DMS79 (cell line): ENCODE measurements at regions not wholly inside any gene's neighbourhood (a gene's known extent, or its start where the extent isn't known, plus 50 kb on each side); places are given as distances from the start of the nearest gene placed in this dataset.
"Not testable (repeated sequence)": the region's sequence is repeated elsewhere in the genome, so short reads cannot be mapped to it uniquely, and the experiment has no call there.

Source experiments
- DNase-seq: peaks from one replicate; lab custom pipeline; 2025; lab: John Stamatoyannopoulos, UW

DNA sequence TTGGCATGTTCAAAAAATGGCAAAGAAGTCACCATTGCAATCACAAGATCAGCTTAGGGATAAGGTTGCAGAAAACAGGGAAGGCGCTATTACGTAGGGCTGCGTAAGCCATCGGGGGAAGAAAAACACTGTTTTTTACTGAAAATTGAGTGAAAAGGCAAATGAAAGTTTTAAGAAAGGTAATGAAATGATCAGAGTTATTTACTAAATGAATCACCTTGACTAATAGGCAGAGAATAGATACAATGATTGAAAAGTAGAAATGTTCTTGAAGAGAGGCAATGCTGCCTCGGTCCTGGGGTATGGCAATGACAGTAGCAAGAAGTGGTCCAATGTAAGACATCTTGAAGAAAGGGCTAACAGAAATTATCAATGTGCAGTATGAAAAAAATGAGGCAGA, 1227.8 kb upstream of the ZEB2 start:
- no peak for DNase-seq

DNA sequence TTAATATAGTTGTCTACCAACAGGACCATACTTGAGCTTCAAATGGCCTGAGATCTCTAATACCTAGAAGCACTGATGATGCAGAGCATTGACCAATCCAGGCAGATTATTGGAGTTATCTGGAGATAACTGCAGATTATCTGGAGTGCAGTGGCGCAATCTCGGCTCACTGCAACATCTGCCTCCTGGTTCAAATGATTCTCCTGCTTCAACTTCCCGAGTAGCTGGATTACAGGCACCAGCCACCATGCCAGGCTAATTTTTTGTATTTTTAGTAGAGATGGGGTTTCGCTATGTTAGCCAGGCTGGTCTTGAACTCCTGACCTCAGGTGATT, 1225.4 kb upstream of the ZEB2 start:
- DNase-seq: not testable (repeated sequence)

DNA sequence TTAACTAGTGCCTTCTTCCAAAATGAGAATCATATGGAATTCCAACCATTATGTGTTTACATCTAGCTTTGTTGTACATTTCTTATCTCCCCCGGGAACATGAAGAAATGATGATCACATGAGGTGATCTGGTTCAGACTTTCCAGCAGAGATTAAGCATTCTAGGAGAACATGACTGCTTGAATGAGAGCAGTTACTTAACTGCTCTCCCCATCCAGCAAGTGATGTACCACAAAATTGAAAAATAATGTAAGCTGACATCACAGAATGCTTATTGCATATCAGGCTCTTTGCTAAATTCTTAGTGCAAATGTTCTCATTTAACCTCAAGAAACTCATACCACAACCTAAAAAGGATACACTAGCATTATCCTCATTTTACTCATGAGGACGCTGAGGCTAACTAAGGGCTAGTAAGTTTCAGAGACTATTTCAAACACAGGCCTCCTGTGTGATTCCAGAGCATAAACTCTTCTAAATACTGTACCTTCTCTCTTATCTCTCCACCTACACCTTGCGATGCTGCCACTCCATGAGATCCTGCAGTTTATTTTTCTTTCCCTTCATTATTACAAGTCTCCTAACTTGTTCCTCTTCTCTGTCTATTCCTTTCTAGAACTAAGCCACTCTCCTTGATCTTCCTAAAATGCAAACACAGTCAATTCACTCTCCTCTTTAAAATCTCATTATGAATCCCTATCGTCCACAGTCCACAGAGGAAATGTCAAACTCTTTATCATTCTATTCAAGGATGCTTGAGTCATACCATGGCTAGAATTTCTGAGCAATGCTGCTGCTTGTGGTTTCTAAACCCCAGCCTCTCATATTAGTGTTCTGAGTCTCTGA, 1224.8 kb upstream of the ZEB2 start:
- no peak for DNase-seq

DNA sequence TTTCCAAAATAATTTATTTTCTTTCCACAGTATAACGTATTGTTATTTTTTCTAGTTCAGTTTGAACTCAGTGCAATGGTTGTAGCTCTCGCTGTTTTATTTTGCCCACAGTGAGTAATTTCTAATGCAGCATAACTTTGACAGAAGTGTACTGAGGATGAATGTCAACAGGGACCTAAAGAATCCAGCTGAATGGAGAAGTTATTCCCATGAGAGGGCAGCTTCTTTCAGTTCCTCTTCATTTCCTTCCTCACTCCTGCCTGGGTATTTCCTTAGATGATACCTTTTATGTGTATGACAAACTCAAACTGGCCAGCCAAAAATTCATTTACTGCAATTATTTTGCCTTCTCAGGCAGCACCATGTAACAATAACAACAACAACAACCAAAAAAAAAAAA, 1223.1 kb upstream of the ZEB2 start:
- DNase-seq: no peak

DNA sequence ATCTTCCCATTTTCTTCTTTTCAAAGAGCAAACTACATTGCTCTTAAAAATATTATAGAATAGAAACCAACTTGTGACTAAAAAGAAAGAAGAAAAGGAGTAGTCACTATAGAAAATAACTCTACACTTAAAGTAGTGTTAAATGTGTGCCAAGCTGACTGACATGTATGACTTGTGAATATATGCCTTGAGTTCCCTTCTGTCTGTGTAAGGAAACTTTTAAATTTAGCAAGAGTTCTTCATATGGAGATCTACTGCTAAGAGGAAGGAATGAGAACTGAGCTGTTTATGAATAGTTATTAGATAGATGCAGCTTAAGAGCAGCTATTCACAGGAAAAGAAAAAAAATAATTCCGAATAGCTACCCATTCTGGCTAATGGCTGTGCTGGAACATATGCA, 1221.7 kb upstream of the ZEB2 start:
- no peak for DNase-seq

DNA sequence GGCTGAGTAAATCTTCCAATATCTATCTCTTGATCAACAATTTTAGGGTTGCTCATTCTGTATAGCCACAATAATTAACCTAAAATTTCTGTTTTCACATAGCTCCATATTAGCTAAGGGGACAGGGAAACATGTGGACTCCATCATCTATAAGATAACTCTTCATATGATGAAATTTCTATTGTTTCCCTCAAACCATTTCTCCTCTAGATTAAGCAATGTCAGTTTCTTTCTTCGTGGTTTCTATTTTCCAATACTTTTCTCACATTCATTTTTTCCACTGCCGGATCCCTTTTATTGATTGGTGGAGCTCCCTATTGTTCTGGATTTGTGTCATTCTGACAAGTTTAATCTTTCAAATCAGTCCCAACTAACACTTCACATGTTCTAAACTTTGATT, 1221.3 kb upstream of the ZEB2 start:
- no peak for DNase-seq

DNA sequence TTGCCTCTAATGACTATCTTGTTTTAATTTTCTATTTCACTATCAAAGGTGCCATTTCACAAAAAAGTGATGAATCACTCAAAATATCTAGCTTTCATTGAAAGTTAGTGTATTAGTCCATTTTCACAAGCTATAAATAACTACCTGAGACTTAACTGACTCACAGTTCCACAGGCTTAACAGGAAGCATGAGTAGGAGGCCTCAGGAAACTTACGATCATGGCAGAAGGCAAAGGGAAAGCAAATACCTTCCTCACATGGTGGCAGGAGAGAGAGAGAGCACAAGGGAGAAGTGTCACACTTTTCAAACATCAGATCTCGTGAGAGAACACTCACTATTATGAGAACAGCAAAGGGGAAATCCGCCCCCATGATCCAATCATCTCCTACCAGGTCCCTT, 1220.4 kb upstream of the ZEB2 start:
- no peak for DNase-seq

DNA sequence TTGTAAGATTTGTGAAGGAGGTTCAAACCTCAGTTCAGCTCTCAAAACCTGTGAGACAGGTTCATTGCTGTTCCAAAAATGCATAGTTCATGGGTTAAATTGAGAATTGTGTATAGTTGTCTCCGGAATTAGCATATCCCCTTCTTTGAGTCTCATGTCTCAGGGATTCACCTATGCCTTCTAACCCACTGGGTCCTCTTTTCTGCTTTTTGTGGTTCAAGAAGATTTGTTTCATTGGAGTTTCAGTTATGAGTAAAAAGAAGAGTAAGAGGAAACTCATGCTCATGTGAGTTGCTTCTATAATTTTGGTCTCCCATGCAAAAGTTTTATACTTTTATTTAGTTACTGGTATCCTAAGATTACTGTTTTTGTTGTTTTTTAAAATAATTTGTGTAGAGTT, 1219.8 kb upstream of the ZEB2 start:
- DNase-seq: no peak

DNA sequence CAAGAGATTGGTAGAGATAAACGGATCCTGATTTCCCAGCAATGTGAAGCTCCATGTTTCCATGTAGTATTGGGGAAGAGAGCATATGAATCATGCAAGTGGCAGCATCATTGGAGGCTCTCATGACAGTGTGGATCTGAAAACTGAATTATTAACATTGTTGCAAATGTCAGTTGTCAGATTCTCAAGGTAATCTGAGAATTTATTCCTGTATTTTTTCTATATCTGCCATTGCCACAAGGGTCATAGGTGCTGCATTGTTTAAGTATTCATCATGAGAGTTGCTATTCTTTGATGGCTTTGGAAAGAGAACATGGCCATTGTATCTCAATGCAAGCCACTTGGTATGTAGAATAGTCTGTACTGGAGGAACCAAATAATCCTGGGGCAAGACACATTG, 1217.0 kb upstream of the ZEB2 start:
- DNase-seq: no peak

DNA sequence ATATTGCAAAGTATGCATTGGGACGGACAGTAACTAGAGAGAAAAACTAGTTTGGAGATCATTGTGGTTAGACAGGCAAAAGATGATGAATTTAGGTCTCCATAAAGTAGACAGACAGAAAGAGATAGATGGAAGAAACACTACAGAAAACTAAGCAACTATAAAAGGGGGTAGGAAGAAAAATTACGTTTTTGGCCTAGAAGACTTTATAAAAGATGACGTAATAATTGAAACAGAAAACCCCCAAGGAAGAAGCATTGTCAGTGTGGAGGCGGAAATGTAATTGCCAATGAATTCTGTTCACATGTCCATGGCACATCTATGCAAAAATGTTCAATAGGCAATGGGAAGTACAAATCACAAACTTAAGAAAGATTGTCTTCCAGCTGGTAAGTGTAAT, 1211.5 kb upstream of the ZEB2 start:
- DNase-seq: no peak

DNA sequence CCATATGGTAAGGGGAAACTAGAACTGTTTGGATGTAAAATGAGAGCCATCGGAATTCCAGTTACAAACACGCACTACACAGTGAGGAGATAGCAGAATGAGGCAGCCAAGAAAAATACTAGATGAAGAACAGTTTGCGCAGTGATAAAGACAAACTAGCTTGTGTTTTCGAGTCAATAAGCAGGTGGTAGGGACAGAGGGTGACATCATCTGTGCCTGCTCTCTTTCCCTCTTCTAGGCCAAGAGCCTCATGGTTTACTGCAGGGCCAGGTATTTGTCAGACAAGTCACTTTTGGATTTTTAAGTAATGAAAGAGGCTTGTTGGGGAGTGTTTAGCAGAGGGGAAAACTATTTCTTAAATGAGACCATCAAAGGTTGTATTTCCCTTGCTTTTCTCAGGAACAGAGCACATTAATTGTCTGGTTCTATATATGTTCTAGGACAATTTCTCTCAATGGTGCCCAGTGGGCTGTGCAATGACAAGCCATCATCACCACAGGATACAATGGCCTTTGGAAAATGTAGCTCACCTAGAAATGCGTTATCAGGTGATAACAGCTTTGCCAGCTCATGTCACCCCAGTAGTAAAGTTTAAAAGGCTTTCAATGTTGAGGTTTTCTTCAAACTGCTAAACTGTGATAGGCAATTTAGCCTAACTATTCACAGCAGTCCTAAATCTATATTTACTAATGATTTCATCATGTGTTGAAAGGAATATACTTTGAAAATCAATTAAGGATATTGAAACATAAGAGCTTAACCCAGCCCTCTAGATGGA, 1210.3 kb upstream of the ZEB2 start:
- DNase-seq: no peak

DNA sequence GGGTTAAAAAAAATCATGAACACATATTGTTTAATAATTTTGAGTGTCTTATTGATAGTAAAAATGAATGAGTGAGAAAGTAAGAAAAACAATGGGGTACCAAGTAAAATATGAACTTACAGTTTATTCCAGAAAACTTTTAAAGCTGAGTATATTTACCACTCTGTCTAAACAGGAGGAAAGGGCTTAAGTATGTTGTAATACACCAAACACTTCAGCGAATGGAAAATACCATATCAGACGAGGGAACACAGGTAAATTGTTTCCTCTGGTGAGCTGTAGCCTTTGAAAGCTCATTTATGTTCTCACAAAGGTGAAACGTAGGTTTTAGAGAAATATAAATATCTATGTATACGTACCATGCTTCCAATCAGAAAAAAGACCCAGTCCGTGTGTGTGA, 1209.6 kb upstream of the ZEB2 start:
- no peak for DNase-seq

DNA sequence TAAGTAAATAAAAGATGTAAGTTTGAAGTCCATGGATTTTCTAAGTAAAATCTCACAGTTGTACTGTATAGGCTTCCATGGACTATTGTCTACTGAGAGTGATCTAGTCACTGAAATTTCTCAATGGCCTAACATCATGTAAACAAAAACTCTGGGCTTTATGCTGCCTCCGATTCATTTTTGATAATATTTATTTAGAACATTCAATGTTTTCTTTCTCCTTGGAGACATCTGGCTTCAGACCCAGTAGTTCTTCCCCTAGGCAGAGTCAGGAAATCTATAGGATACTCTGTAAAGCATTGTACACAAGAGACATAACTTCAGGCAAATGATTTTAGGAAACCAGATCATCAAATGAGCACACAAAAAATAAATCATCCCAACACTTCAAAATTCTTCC, 1208.6 kb upstream of the ZEB2 start:
- no peak for DNase-seq

DNA sequence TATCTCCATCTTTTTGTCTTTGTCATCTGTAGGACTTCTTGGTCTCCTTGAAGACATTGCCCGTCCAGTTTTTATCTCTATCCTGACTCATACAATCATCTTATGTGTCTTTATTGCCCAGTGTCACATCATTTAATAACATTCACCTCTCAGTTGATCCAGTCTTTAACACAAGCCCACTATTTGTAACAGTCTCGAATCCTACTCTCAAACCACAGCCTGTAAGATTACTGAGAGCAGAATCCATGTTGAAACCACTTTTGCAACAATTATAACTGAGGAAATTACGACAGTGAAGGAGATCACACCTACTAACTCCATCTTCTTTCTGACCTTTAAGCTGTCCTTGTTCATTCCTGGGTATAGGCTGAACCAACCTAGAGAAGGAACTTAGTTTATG, 1206.0 kb upstream of the ZEB2 start:
- DNase-seq: no peak

DNA sequence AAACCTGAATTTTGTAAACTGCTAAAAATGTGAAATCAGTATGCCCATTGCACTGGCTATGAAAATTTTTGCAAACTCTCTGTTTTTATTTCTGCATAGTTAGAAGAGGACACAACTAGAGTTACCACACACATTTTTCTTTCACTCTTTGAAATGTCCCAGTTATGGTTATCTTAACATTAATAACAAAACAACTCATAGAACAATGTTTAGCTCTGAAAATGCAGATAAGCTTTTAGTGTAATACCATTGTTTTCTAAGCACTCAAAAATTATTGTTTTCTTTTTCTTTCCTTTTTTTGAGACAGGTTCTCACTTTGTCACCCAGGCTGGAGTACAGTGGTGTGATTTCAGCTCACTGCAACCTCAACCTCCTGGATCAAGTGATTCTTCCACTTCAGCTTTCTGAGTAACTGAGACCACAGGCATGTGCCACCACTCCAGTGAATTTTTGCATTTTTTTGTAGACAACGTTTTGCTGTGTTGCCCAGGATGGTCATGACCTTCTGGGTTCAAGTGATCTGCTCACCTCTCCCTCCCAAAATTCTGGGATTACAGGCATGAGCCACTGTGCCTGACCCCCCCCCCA, 1204.5 kb upstream of the ZEB2 start:
- no peak for DNase-seq

DNA sequence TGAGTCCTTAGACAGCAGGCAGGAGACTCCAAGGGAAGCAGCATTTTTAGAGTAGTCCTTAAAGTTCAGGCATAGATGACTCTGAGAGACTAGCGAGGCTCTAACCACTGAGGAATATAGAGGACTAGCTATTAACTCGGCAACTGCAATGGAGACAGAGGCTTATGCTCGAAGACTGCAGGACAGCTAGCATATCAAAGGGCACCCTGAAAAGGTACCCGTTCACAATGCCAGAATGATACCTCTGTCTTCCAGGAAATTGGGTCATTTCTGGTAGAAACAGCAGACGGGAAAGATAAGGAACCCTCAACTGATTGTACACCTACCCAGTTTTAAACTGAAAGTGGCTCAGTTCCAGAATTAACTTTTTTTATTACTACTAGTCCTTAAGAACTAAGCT, 1204.0 kb upstream of the ZEB2 start:
- no peak for DNase-seq

DNA sequence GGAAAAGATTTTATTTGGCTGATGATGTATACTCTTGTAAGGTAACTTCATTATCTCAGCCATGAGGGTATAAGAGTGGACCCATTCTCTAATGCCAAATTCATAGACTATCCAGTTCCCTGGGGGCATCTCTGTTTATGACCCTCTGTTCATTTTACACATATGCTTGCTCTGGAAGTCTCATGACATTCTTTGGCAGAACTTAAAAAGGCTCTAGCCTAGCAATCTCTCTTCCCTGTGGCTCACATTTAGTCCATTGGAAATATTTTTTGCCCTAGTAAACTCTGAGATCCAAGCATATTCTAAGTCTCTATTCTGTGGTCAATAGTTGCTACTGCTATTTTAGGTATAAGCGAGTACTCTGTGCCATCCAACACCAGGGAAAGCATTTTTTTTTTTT, 1201.8 kb upstream of the ZEB2 start:
- no peak for DNase-seq

DNA sequence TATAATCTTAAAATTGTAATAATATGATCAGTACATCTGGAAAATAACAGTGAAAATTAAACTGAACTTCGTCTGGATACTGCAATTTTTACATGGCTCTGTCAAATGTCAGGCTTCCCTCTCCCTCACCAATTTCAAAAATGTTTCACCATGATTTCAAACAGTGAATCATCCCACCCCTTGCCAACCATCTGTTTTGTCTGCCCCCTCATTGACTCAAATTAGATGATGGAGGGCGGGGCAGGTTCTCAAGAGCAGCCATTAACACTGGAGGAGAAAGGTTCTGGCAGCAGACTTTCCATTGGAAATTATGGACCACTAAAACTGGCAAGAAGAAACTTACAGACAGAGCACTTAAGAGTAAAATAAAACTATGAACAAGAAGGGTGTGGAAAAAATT, 1195.7 kb upstream of the ZEB2 start:
- no peak for DNase-seq

DNA sequence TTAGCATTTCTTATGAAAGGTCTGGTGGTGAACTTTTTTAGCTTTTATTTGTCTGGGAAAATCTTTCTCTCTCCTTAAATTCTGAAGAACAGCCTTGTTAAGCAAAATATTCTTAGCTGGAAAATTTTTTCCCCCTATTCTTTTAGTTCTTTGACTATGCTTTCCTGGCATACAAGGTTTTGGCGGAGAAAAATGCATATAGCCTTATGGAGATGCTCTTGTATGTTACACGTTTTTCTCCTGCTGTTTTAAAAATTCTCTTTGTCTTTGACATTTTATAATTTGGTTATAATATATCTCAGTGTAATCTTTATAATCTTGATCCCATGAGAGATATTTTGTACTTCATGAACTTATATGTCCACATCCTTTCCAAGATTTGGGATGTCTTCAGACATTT, 1190.4 kb upstream of the ZEB2 start:
- DNase-seq: no peak

DNA sequence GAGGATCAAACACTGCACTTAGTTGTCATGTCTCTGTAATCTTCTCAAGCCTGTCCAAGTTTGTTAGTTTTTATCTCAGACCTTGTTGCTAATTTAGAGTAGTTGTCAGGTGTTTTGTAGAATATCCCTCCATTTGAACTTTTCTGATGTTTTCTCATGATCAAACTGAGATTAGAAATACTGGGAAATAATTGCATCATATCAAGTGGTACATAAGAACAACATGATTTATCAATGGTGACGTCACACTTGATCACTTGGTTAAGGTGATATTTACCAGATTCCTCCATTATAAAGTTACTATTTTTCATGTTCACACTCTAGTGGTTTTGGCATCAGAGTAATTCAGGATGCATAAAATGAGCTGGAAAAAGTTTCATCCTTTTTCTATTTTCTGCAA, 1182.4 kb upstream of the ZEB2 start:
- DNase-seq: no peak

DNA sequence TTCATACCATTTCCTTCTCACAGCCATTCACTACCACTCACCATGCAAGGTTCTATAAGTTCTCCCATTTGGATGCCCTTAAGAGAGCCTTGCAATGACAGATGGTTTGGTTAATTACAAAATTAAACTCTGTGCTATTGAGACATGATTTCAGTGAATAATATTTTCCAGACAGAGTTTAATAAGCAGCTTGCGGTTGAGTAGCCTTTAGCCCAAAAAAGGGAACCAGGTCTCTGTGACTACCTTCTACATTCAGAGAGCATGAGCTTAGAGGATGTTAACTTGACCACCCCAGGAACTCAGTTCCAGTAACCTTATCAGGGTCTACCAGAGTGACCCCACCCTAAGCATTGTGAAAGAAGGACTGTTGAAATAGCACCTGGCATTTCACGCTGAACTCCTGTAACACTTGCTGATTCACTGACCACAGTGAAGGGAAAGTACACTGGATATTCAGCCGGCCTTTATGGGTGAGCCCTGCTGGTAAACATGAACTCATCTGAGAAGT, 1173.1 kb upstream of the ZEB2 start:
- DNase-seq: no peak

DNA sequence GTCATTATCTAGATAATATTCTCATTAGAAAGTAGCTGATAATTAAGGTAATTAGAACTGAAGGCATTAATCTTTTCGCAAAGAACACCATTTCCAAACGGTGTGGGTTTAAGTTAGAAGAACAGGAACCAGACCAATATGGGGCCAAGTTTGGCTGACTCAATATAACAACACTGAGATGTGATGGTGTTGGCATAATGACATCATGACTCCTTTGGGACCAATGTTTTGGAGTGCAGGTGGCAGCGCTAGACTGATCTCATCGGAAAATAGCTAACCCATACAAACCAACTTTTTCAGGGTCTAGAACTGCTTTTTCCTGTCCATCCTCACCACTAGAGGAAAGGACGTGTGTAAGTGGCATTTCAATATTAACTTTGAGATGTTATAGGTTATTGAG, 1171.7 kb upstream of the ZEB2 start:
- DNase-seq: no peak

DNA sequence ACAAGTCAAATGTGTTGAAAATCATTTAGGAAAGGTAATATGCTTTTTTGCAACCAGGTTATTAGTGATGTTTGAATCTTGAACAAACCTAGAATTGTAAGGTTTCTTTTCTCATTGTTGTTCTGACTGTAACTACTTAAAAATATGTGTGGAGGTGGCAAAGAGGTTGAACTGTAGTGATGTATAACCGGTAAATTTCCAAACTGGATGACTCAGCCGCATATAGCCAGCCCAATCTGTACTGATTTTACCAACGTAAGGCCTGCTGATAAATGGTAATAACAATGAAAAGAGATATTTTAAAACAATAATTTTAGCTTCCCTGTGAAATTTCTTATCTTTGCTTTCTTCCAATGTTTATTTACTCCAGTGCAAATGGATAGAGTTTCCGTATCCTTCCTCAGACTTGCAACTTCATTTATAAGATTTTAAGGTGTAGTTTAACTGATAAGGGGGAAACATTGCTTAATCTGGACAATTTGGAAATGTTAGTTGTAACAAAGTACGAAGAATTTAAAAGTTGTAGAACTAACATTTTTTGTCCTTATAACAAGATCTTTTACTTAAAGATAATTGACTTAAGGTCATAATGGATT, 1170.4 kb upstream of the ZEB2 start:
- no peak for DNase-seq
